ENCODE measurements at regions not wholly inside any gene's neighbourhood (a gene's known extent, or its start where the extent isn't known, plus 50 kb on each side); places are given as distances from the start of the nearest gene placed in this dataset.
"Not testable (repeated sequence)": the region's sequence is repeated elsewhere in the genome, so short reads cannot be mapped to it uniquely, and the experiment has no call there.

DNA sequence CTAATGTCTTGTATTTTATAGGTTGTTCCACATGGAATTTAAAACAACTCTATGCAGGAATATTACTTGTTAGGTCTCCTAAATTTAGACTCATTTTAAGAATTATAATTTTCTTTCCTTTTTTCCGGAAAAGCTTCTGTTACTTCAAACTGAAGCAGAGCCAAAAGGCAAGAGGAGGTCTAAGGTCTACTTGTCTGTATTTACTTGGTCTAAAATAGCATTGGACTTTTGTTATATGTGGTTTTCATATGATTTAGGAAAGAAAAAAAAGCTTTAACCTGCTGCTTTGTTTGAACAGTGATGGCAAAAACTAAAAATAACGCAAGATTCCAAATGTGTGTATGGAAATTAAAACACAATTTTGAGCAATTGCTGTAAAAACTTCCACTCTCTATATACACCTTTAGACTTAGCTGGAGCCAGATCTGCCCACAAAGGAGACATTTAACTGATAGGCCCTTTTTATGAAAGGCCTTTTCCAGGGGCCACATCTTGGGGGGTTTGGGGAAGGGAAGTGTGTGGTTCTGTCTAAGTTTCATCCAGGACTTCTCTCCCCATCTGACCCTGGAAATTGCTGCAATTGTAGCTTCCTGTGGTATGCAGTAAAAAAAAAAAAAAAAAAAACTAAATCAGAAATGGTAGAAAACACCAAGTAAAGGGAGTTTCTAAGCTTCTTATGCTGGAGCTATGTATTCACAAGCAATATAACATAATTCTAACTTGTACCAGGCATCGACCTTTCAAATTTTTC lies 307.7 kb upstream of the MEF2C start:
- no peak for DNase-seq

DNA sequence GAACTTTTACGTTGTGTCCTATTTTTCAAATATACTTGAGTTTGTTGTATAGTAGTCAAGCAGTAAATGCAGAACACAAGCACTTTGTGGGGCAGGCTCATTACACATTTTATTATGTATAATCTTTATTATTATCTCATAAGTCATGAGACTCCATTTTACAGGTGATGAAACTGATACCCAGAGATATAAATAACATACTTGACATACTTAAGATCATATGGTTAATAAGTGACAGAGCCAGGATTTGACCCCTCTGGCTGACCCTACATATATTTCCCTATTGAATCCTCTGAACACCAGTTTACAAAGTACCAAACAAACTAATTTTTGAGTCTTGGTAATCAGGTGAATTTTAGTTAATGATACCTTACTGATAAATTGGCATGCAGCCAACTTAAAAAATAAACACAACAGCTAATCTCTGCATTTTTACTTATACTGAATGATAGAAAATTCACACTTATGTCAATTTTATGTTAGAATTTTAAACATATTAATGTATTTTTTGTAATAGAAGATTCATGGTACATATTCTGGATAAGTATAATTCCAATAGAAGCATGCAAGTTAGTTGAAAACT lies 305.0 kb upstream of the MEF2C start:
- DNase-seq, result no peak

GRCh38 chr5:89187268-89187667 lies 304.3 kb upstream of the MEF2C start:
- DNase-seq, result no peak

- DNase-seq, result no peak
Observed at GRCh38 chr5:89181546-89181945, 298.6 kb upstream of the MEF2C start.

DNA sequence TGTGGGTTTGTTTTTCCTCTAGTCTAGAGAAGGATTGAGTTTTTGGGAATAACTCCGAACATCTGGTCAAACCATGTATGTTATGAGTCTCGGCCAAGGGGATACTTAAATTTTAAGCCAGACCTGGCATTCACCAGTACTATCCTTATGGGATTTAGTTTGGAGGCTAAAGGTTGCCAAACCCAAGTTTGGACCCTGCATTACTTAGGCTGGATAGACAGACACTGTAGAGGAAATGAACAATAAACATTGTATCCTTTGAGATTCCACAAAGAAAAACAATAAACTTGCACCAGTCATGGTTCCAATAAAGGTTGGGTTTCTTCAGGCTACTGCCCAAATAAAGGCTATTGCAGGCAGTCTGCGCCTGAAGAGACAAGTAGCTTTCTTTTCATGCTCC lies 296.7 kb upstream of the MEF2C start:
- no peak for DNase-seq

DNA sequence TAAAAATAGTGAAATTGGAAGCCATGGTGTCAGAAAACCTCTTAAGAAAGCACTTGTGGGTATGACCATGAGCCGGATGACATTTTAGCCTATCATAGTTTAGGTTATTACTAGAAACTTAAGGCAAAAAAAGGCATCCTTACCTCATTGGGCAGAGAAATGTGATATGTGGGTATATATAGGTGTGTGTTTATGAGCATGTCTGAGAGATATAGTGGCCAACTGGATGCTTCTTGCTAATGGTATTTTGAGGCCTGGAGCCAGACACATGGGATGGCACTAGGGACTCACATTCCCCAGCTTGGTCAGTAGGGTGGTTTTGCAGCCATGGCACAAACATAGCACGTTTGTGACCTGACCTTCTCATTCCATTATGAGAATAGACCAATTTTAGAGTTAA lies 295.6 kb upstream of the MEF2C start:
- DNase-seq, result no peak

DNA sequence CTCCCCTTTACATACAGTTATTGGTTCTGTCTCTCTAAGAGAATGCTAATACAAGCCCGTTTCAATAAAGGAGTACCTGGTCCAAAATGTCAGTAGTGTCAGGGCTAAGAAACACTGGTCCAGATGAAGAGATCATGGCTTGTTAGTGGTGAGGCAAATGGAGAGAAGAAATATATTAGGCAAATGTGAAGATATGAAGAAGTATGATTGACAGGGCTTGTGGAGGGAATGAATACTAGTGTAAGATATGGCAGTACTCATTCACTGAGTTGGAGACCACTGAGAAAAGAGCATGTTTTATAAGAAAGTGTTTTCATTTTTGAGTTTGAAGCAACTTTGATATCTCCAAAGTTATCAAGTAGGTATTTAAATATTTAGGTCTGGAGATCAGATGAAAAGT lies 290.5 kb upstream of the MEF2C start:
- DNase-seq, result no peak

DNA sequence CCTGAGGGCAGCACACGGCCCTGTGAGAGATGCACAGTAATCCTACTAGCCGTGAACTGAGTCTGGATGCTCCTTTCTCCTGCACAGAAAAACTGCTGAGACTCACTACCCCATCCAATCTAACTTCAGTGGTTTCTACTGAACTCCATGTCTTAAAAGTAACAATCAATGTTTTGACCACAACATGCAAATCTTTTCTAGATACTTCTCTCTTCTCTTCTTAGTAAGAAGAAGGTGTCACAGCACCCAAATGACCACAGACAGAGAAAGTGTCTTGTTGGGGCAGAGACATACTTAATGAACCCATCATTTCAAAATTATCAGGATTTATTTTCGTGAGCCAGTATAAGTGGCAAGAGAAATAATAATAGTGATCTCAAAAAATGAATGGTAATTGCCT lies 285.8 kb upstream of the MEF2C start:
- no peak for DNase-seq

DNA sequence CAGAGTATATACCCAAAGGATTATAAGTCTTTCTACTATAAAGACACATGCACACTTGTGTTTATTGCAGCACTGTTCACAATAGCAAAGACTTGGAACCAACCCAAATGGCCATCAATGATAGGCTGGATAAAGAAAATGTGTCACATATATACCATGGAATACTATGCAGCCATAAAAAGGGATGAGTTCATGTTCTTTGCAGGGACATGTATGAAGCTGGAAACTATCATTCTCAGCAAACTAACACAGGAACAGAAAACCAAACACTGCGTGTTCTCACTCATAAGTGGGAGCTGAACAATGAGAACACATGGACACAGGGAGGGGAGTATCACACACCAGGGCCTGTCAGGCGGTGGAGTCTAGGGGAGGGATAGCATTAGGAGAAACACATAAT lies 281.7 kb upstream of the MEF2C start:
- not testable (repeated sequence) for DNase-seq

DNA sequence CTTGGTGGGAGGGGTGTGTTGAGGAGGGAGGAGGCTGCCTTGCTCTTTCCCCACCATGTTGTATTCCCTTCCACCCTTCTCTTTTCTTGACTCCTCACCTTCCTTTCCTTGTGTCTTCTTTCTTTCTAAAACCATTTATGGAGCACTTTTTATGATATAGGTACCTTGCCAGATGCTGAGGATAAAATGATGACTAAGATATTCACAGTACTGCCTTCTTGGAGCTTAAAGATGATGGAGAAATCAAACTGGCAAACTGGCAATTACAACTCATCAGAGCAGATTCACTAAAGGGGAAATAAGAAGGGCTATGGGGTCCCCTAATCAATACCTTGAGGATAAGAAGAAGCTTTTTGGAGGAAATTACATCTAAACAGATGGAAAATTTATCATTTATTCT lies 273.2 kb upstream of the MEF2C start:
- no peak for DNase-seq

DNA sequence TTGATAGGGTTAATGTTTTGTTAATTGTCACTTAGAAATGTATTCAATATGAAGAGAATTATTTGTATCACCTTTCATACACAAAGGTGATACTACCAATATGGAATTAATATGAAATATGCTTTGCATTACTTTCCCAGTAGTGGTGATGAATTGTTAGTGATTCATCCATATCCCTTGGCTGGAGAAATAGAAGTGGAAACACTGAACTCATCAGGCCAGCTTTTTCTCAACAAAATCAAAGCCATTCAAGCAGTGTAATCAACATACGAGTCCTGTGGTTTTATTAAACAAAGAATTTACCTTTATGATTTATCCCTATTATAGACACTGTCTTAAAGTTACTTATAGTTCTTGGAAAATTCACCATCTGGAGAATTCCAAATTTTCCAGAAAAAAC lies 264.0 kb upstream of the MEF2C start:
- DNase-seq, result peak; percentile 3

- DNase-seq, result no peak
Observed at GRCh38 chr5:89137148-89137547, 254.2 kb upstream of the MEF2C start.

GRCh38 chr5:89133975-89134374 lies 251.0 kb upstream of the MEF2C start:
- DNase-seq, result no peak

- no peak for DNase-seq
Observed at GRCh38 chr5:89133129-89133528, 250.1 kb upstream of the MEF2C start.

GRCh38 chr5:89130851-89131250 lies 247.9 kb upstream of the MEF2C start:
- no peak for DNase-seq

GRCh38 chr5:89129941-89130340 lies 247.0 kb upstream of the MEF2C start:
- DNase-seq, result no peak

- no peak for DNase-seq
Observed at GRCh38 chr5:89128906-89129625, 246.1 kb upstream of the MEF2C start.

DNA sequence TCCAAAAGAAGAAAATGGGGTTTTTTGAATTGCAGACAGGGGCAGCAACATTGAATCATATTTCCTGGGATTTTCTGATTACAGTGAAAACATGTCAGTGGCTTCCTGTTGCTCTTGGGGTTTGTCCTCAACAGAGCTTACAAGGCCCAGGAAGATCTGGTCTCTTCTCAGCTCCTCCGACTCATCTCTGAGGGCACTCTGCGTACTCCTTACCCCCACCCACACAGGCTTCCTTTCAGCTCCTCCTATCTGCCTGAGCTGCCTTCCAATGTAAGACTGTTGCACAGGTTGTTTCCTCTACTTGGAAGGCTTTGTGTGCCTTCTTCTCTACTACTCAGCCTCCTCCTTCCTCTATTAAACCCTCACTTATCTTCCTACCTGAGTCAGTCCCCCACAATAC lies 245.1 kb upstream of the MEF2C start:
- peak; percentile 72 for DNase-seq

DNA sequence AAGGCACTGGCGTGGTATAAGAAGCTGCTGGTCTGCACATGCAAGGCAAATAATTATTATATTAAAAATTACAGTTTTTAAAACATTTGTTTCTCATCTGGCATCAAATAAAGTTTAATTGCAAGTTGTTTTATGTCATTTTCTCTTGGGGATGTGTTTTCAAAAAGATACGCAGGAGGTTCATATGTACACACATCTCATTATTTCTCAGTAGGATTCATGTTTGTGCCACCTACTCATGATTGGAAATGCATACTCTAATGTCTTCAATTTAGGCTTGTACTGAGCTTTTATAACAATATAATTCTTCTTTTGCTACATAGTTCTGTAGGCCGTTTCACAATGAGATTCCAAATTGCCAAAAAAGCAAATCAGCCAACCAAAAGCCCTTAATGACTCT lies 244.2 kb upstream of the MEF2C start:
- no peak for DNase-seq

- DNase-seq, result no peak
Observed at GRCh38 chr5:89125372-89125771, 242.4 kb upstream of the MEF2C start.

GRCh38 chr5:89123581-89123980 lies 240.6 kb upstream of the MEF2C start:
- no peak for DNase-seq

DNA sequence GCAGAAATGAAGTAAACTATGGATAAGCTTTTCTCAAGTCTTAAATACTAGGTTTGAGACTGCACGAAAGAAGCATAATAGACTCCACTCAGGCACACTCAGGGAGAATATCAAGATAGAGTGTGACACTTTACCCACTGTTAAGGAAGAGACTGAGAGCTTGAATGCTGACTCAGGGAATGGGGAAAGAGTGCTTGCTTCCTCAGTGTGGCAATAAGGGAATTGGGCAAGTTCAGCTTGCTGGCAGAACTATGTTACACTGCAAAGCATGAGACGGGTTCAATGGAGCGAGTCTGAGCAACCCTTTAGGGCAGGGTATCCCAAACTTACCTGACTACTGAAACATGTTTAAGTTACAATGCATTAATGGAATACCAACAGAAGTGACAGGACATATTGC lies 237.7 kb upstream of the MEF2C start:
- no peak for DNase-seq

DNA sequence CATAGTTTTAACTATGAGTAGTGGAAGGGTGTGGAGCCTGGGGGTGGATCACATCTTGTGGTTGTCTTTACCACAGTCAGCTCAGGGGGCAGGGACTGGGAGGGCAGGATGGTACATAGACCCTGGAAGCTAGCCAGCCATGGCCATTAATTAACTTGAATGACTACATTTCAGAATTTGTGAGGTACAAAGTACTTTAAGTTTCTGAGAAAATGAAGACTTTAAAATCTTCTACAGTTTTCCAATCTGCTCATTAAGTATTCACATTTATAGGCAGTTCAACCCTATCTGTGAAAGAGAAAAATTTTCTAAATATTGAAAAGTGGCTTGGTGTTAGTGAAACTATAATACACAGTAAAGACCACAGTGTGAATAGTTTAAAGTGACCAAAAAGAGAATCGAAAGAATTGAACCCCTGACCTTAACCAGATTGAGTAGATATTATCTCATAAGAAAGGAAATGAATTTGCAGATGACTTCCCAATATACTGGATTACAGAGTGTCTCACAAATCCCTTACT lies 234.2 kb upstream of the MEF2C start:
- no peak for DNase-seq
